Spleen (tissue), 11 donors: ENCODE measurements at regions not wholly inside any gene's neighbourhood (a gene's known extent, or its start where the extent isn't known, plus 50 kb on each side); places are given as distances from the start of the nearest gene placed in this dataset.

Source experiments
- DNase-seq: peaks from one replicate; pipeline ENCODE4 v3.0.0-alpha.2; 2020
- H3K27ac ChIP-seq, 8 donors: fragments of 200-600 bp; sonication (generic) in 7 of 8; 1 replicate in 4 of 8; 2 replicates in 4 of 8; pipeline versions ENCODE4 v1.5.0 to v1.8.0; 2016 to 2021; ENCODE audit warnings: inconsistent platforms in 4 of 8, mild to moderate bottlenecking in 4 of 8, moderate library complexity in 1 of 8
- H3K27me3 ChIP-seq, 7 donors: fragments of 200-600 bp; sonication (generic) in 6 of 7; replicated peaks in 1 of 7; 1 replicate in 4 of 7; 2 replicates in 3 of 7; pipeline versions ENCODE4 v1.5.0 to v1.8.0; 2016 to 2021; ENCODE audit warnings: inconsistent platforms in 3 of 7, mild to moderate bottlenecking in 1 of 7
- H3K36me3 ChIP-seq, 6 donors: fragments of 200-600 bp; sonication (generic) in 5 of 6; 1 replicate in 4 of 6; 2 replicates in 2 of 6; pipeline versions ENCODE4 v1.5.0 to v1.8.0; 2016 to 2021; ENCODE audit warnings: inconsistent platforms in 2 of 6
- H3K4me1 ChIP-seq, 6 donors: fragments of 200-600 bp; sonication (generic) in 5 of 6; 1 replicate in 3 of 6; 2 replicates in 3 of 6; pipeline versions ENCODE4 v1.5.0 to v1.8.0; 2016 to 2021; ENCODE audit warnings: inconsistent platforms in 3 of 6
- H3K4me3 ChIP-seq, 8 donors: fragments of 200-600 bp; sonication (generic) in 7 of 8; 1 replicate in 4 of 8; 2 replicates in 4 of 8; pipeline versions ENCODE4 v1.5.0 to v1.8.0; 2016 to 2021; ENCODE audit warnings: inconsistent platforms in 4 of 8, mild to moderate bottlenecking in 4 of 8, moderate library complexity in 2 of 8
- H3K9me3 ChIP-seq, 8 donors: fragments of 200-600 bp; sonication (generic) in 7 of 8; 1 replicate in 4 of 8; 2 replicates in 4 of 8; pipeline versions ENCODE4 v1.5.0 to v1.8.0; 2016 to 2021; ENCODE audit warnings: inconsistent platforms in 4 of 8
- POLR2A ChIP-seq, 3 donors: fragments of 450-650 bp; IDR thresholded peaks; one replicate each; pipeline ENCODE4 v1.5.1; 2017; ENCODE audit warnings: antibody characterized with exemption in 3 of 3, mild to moderate bottlenecking in 1 of 3
- POLR2AphosphoS5 ChIP-seq, 3 donors: sonication (generic); formaldehyde crosslinking; IDR thresholded peaks; one replicate each; pipeline ENCODE4 v1.5.1; 2017; ENCODE audit warnings: antibody characterized with exemption in 3 of 3
- WGBS, 5 donors: extraction: QIAGEN DNeasy Blood & Tissue Kit in 3 of 5; methylation state at CpG; one replicate each; pipeline versions ENCODE4 v1.1.5 to v1.1.7; 2013 to 2018; 5-methylcytosine and 5-hydroxymethylcytosine counted together
- intact Hi-C: fragments of 100-400 bp; cut with DNase I; formaldehyde crosslinking; loops from one replicate; pipeline ENCODE4 v1.15.0; 2023; ENCODE audit warnings: low total_unique reads
- TF ChIP-seq, protein P1 (sequence below), 11 experiments: fragments of 200-600 bp in 7 of 11; fragments of 450-650 bp in 4 of 11; sonication (generic) in 4 of 11; IDR thresholded peaks in 8 of 11; conservative IDR thresholded peaks in 3 of 11; 1 replicate in 7 of 11; 2 replicates in 4 of 11; pipeline versions ENCODE4 v1.4.0 to v1.8.0; 2016 to 2021; ENCODE audit warnings: antibody characterized with exemption in 11 of 11, inconsistent platforms in 4 of 11, mild to moderate bottlenecking in 1 of 11
- donor health status: healthy with polysubstance abuse.
- donor health status: DM: no; HTN: no; CAD: no; lungs with moderate emphysema.
- donor health status: DM: no; HTN: no; CAD: no.
- donor health status: Bipolar disorder and iron deficiency.
- donor health status: healthy.
- donor health status: DM: no; HTN: no; CAD: no.
- donor health status: DM: yes; HTN: yes; CAD: no.

DNA sequence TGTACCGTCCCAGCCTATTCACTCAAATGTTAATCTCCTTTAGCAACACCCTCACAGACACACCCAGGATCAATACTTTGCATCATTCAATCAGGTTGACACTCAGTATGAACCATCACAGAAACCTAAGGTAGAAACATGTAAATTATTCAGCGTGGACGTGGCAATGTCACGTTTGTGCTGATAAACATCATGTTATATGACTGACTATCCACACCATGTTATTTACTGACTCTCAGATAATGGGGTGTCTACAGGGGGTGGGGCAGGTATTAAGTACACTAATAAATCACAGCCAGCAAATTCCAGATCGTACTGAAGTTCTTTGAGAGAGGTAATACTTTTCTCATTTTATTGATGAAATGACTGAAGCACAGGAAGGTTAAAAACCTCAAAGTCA lies 280.0 kb downstream of the C12orf75 start:
- TF ChIP-seq POLR2AphosphoS5 (IDR thresholded peaks at IDR 0.05): no peak
- TF ChIP-seq, protein P1, sequence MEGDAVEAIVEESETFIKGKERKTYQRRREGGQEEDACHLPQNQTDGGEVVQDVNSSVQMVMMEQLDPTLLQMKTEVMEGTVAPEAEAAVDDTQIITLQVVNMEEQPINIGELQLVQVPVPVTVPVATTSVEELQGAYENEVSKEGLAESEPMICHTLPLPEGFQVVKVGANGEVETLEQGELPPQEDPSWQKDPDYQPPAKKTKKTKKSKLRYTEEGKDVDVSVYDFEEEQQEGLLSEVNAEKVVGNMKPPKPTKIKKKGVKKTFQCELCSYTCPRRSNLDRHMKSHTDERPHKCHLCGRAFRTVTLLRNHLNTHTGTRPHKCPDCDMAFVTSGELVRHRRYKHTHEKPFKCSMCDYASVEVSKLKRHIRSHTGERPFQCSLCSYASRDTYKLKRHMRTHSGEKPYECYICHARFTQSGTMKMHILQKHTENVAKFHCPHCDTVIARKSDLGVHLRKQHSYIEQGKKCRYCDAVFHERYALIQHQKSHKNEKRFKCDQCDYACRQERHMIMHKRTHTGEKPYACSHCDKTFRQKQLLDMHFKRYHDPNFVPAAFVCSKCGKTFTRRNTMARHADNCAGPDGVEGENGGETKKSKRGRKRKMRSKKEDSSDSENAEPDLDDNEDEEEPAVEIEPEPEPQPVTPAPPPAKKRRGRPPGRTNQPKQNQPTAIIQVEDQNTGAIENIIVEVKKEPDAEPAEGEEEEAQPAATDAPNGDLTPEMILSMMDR (IDR thresholded peaks at IDR 0.05 in 8 of 11, conservative IDR thresholded peaks at IDR 0.05 in 3 of 11): no peak
- TF ChIP-seq POLR2A (IDR thresholded peaks at IDR 0.05): no peak
- no peaks in the 10 kb centered on the region for H3K4me1 ChIP-seq
- WGBS, 5 donors: 80 to 92% (median 83%) methylated on average over 5 of the region's 5 CpGs
- H3K4me3 ChIP-seq: no peak overlapping the region
- no peak for DNase-seq
- intact Hi-C loops: no loop called here
- no peak overlapping the region for H3K27ac ChIP-seq
- H3K9me3 ChIP-seq: no peaks in the 10 kb centered on the region
- no peaks in the 10 kb centered on the region for H3K27me3 ChIP-seq
- H3K36me3 ChIP-seq: no peaks in the 10 kb centered on the region

DNA sequence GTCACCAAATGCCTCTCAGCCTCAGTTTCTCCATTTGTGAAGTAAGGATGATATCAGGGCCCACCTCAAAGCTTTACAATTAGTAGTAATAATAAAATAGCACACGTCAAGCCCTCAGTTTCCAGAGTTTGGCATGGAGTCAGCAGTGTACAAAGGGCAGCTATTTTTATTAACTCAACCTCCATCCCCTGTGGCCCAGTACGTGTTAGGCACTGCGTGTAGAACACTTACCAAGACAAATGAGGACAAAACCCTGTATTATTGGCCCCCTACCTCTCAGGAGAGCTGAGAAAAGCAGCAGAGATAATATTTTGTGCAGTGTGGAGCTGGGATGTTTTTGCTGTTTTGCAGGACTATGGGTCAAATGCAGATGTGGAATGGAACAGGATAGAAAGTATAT lies 280.8 kb downstream of the C12orf75 start:
- intact Hi-C loops: no loop called here
- 45 to 91% (median 64%) methylated on average over 3 of the region's 3 CpGs for WGBS, 5 donors
- Histone ChIP-seq H3K9me3 (no peaks in the 10 kb centered on the region), H3K36me3 (no peaks in the 10 kb centered on the region), H3K4me1 (no peaks in the 10 kb centered on the region), H3K27me3 (no peaks in the 10 kb centered on the region), H3K4me3 (no peak overlapping the region), H3K27ac (no peak overlapping the region)
- no peak for TF ChIP-seq POLR2AphosphoS5 (IDR thresholded peaks at IDR 0.05)
- TF ChIP-seq, protein P1 (IDR thresholded peaks at IDR 0.05 in 8 of 11, conservative IDR thresholded peaks at IDR 0.05 in 3 of 11): no peak
- TF ChIP-seq POLR2A (IDR thresholded peaks at IDR 0.05): no peak
- no peak for DNase-seq

DNA sequence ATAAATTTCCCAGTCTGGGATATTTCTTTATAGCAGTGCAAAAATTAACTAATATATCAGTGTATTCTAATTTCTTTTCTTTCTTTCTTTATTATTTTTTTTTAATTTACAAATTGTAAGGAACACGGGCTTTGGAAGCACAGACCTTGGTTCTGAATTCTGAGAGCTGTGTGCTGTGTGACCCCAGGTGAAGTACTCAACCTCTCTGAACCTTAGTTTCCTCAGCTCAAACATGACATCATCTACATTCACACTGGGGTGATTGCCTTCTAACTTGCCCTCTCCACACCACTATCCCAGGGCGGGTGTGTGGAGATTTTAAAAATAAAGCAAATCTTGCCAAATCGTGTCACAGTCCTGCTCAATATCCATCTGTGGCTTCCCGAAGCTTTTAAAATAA lies 282.8 kb downstream of the C12orf75 start:
- no peaks in the 10 kb centered on the region for H3K4me1 ChIP-seq
- 84 to 93% (median 85%) methylated on average over 4 of the region's 4 CpGs for WGBS, 5 donors
- no peaks in the 10 kb centered on the region for H3K27me3 ChIP-seq
- H3K4me3 ChIP-seq: no peak overlapping the region
- no peaks in the 10 kb centered on the region for H3K9me3 ChIP-seq
- H3K27ac ChIP-seq: no peak overlapping the region
- DNase-seq: no peak
- no peaks in the 10 kb centered on the region for H3K36me3 ChIP-seq
- intact Hi-C loops: no loop called here
- no peak for TF ChIP-seq POLR2A (IDR thresholded peaks at IDR 0.05)
- no peak for TF ChIP-seq POLR2AphosphoS5 (IDR thresholded peaks at IDR 0.05)
- TF ChIP-seq, protein P1 (IDR thresholded peaks at IDR 0.05 in 8 of 11, conservative IDR thresholded peaks at IDR 0.05 in 3 of 11): no peak

DNA sequence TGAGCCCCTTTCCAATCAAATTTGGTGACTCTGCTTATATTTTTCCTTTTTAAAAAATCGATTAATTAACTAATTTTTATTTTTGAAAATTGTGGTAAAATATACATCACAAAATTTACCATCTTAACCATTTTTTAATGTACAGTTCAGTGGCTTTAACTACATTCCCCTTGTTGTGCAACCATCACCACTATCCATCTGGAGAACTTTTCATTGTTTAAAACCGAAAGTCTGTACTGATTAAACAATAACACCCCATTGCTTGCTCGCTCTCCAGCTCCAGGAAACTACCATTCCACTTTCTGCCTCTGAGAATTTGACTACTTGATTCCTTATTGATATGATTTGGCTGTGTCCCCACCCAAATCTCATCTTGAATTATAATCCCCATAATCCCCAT lies 283.4 kb downstream of the C12orf75 start:
- Histone ChIP-seq H3K4me1 (no peaks in the 10 kb centered on the region), H3K4me3 (no peak overlapping the region), H3K27ac (no peak overlapping the region), H3K36me3 (no peaks in the 10 kb centered on the region), H3K27me3 (no peaks in the 10 kb centered on the region), H3K9me3 (no peaks in the 10 kb centered on the region)
- intact Hi-C loops: no loop called here
- no peak for DNase-seq
- WGBS, 5 donors: 79 to 91% (median 88%) methylated on average over 3 of the region's 3 CpGs
- TF ChIP-seq POLR2A (IDR thresholded peaks at IDR 0.05): no peak

DNA sequence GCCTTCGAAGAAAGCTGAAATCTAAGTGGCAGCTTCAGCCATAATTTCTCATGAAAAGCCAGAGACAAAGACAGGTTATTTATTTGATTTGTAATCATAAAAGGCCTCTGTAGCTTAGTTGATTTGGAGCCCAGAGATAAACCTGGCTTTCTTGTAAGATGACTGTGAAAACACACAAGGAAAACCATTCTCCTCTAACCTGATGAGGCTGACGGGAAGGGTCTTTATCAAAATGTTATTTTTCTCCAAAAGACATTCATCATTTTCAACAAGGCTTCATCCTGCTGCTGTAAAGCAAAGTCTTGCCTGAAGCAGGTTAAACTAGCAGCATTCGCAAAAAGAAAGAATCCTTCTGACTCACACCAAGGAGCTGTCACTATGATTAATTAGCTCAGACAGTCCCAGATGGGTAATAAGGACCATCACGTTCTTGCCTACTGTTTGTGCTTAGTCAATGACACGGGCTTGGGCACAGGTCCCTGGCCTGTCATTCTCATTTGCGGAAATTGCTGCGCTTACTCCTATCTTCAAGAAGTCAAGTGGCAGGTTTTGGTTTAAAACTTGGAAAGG lies 286.6 kb downstream of the C12orf75 start:
- Histone ChIP-seq H3K9me3 (no peaks in the 10 kb centered on the region), H3K27me3 (no peaks in the 10 kb centered on the region), H3K4me1 (no peaks in the 10 kb centered on the region), H3K27ac (no peak overlapping the region), H3K4me3 (no peak overlapping the region), H3K36me3 (no peaks in the 10 kb centered on the region)
- DNase-seq: no peak
- TF ChIP-seq POLR2AphosphoS5 (IDR thresholded peaks at IDR 0.05) (no peak), POLR2A (IDR thresholded peaks at IDR 0.05) (no peak)
- TF ChIP-seq, protein P1 (IDR thresholded peaks at IDR 0.05 in 8 of 11, conservative IDR thresholded peaks at IDR 0.05 in 3 of 11): no peak
- intact Hi-C loops: no loop called here
- 74 to 86% (median 80%) methylated on average over 7 of the region's 7 CpGs for WGBS, 5 donors
